ENCODE measurements at regions not wholly inside any gene's neighbourhood (a gene's known extent, or its start where the extent isn't known, plus 50 kb on each side); places are given as distances from the start of the nearest gene placed in this dataset.
"Not testable (repeated sequence)": the region's sequence is repeated elsewhere in the genome, so short reads cannot be mapped to it uniquely, and the experiment has no call there.

DNA sequence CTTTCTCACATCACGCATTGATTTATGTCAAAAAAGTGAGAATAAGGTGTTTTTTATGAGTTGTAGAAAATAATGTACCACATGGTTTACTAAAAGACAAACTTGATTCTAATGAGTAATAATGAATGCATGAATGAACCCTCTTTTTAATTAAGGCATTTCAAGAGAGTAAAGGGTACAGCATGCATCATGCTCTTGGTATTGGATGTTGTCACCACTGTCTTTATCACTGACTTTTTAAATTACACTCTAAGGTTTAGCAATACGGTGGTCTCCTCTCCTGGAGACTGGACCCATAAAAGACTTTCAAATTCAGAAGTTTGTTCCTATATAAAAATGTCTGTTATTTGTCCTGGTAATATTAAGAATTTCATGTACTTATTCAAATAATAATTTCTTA, 277.5 kb upstream of the TGFBR2 start:
- DNase-seq (ENCODE audit: low spot score) = not testable (repeated sequence)

DNA sequence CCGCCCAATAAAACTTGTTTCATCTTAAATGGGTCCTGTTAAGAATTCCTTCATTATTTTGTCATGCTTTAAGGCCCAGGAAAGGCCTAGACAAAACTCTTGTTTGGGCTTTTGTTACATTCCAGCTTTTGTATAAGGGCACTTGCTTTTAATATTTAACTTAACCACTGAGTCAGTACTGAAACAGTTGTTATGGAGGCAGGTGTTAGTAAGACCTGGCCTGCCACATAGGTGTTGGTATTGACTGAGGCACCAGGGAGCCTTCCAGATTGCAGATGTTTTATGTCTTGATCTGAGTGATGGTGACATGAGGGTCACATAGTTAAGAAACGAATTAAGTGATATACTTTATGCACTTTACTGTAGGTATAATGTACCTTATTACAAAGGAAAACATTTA, 274.9 kb upstream of the TGFBR2 start:
- DNase-seq (ENCODE audit: low spot score) = no peak

DNA sequence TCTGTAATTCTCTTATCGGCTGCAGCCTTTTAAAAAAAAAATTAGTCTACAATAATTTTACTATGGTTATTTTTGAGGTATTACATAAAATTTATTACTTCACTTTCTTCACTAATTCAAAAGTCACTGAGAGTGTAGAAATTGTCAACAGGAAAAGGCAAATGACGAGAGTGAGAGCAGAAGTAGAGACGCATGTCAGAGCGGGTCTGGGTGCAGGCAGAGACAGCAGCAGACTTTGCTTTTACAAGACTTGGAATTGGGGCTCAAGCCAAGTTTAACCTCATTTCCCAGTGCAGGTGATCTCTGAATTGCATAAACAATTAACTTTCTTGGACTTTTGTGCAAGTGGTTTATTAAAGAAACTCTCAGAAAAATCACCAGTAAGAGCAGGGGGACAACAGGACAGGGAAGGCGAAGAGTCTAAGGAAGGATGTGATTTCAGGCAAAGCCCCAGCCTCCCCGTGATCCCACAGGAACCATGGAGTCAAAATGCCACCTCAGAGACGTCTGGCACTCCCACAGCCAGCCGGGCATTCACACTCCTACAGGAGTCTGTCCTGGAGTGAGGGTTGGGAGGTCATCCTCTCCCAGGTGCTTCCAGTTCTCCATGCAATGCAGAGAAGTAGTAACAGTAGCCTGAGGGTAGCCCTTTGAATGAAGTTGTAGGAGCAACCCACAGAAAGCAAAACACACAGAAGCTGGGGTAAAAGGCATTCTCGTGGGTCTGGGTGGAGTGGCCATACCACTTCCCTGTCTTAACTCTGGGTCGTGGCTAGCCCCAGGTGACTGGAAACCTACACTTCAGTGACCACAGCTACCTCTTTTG, 274.0 kb upstream of the TGFBR2 start:
- no peak for DNase-seq (ENCODE audit: low spot score)

GRCh38 chr3:30333143-30333542, 273.3 kb upstream of the TGFBR2 start:
- no peak for DNase-seq (ENCODE audit: low spot score)

- no peak for DNase-seq (ENCODE audit: low spot score)
Measured at GRCh38 chr3:30333903-30334302, 272.5 kb upstream of the TGFBR2 start.

GRCh38 chr3:30340500-30340899, 265.9 kb upstream of the TGFBR2 start:
- no peak for DNase-seq (ENCODE audit: low spot score)

DNA sequence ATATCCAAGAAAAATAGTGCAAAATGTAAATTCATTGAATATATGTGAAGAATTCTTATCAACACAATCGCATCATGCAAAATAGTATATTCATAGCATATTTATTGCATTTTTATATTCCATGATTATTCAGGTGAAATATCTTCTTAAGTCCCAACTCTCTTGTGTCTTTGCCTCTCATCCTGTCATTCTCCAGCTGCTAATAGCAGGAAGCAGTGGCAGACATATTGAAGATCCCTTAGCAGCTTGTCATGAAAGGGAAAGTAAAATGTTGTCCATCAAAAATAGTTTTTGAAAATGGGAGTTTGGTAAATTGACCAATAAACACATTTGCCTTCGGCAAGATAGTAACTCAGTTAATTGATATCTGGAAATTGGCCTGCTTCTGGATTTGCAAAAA, 265.3 kb upstream of the TGFBR2 start:
- no peak for DNase-seq (ENCODE audit: low spot score)

DNA sequence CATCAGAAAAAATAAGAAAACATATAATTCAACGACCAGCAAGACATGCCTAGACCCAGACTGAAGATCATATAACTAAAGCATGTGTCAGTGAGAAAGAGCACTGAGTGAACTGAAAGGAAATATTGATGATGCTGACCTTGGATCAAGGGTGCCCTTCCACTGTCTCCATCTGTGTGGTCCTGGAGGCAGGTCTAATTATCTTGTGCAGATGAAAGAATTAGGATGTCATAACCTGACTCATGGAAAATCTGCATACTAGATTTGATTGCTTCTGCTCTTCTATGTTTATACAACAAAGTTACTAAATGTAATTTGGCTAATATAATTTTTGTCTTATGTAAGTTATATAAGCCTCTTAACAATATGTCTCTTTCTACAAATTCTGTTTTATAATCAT, 264.6 kb upstream of the TGFBR2 start:
- DNase-seq (ENCODE audit: low spot score) = no peak

DNA sequence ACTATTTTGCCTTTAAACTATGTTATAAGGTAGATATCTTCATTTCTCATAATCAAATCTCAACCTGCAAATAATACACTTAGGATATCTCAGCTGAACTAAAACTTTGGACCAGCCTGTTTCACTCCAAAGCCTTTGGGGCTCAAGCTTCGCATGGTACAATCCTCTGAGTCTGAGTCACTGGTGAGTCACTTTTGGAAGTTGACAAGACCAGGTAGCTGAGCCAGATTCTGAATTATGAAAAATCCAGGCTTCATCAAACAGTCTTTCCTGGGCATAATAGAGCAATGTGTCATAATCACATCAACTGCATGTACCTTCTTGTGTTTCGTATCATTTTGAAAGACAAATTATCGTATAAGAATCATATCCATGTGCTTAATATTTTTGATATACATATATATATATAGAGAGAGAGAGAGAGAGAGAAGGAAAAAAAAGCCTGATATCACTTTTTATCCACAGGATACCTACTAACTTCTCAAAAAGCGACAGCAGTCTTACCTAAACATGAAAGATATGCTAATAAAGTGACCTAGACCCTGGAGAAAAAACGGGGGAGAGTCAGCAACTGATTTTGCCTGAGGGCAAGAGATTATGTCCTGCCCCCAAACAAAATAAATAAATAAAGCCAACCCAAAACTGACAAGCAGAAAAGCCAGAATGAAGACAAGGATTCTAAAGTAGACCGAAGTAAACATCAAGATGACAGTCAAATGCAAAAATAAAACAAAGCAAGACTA, 263.9 kb upstream of the TGFBR2 start:
- peak; percentile 90 for DNase-seq (ENCODE audit: low spot score)

DNA sequence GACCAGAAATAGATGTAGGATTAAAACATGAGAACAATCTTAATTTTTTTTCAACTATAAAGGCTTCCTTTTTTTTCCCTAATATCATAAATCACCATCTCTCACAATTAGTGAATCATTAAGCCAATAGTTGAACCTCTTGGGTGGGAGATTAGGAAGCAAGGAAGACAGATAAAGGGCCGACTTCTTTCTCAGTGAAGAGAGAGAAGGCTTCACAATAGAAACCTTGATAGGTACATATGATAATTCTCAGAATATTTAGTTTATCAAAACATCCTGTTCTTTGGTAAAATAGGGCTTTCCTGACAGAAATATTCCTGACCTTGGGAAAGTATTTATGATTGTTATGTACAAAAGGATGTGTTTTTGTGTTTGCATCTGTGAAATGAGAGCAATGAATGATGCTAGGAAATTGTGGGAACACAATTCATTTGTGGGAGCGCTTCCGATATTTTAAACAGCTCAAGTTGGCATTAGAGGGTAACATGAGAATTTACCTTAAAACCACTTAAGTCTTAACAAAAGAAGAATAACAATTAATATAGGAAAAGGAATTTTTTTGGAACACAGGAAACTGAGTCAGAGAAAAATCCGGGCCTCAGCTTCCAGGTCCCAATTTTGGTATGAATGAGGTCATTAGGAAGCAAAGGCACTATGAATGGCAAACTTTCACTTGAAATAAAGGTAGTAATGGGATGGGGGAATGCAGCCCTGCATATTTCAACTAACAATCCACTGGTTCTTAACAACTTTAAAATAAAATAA, 263.2 kb upstream of the TGFBR2 start:
- DNase-seq (ENCODE audit: low spot score) = no peak

- no peak for DNase-seq (ENCODE audit: low spot score)
Measured at GRCh38 chr3:30343861-30344260, 262.5 kb upstream of the TGFBR2 start.

DNA sequence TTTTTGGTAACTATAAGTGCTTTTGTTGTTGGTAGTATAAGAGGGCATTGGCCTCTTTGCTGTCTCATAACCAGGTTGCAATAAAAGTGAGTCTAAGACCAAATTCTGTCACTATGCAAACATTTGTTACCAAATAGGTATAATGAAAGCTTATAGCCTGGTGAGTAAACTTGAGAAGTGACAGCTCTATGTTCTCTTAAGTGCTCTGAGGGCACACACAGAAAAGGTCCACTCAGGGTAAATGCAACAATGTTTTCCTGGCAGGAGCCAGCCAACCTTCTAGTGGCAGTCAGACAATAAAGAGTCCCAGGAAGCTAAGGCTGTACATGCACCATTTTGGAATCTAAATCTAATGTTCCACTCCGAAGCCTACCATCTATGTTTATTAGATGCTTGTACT, 262.1 kb upstream of the TGFBR2 start:
- no peak for DNase-seq (ENCODE audit: low spot score)

GRCh38 chr3:30346933-30347320, 259.5 kb upstream of the TGFBR2 start:
- no peak for DNase-seq (ENCODE audit: low spot score)

DNA sequence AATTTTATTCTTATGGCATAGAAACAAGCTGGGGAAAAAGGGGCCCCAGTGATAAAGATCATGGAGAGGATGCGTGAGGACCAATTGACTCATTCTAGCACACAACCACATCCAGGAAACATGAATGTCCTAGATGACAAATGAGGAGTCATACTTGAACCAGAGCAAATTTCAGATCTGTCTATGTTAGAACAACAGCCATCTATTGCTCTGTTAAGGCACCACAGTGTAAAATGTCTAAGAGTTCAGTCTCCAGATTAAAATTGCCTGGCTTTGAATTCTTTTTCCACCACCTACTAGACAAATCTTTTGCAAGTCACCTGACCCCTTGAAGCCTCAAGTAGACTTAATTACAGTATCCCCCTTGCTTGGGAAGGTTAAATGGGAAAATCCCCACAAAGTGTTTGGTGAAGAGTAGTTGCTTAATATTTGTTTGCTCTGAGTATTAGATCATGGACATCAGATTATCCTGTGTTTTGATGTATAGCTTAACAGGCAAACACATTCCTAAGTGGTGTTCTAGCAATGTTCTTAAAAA, 258.7 kb upstream of the TGFBR2 start:
- no peak for DNase-seq (ENCODE audit: low spot score)

- DNase-seq (ENCODE audit: low spot score) = no peak
Measured at GRCh38 chr3:30349507-30349906, 256.9 kb upstream of the TGFBR2 start.

GRCh38 chr3:30350011-30350410, 256.4 kb upstream of the TGFBR2 start:
- peak; percentile 68 for DNase-seq (ENCODE audit: low spot score)

GRCh38 chr3:30350901-30351300, 255.5 kb upstream of the TGFBR2 start:
- no peak for DNase-seq (ENCODE audit: low spot score)

DNA sequence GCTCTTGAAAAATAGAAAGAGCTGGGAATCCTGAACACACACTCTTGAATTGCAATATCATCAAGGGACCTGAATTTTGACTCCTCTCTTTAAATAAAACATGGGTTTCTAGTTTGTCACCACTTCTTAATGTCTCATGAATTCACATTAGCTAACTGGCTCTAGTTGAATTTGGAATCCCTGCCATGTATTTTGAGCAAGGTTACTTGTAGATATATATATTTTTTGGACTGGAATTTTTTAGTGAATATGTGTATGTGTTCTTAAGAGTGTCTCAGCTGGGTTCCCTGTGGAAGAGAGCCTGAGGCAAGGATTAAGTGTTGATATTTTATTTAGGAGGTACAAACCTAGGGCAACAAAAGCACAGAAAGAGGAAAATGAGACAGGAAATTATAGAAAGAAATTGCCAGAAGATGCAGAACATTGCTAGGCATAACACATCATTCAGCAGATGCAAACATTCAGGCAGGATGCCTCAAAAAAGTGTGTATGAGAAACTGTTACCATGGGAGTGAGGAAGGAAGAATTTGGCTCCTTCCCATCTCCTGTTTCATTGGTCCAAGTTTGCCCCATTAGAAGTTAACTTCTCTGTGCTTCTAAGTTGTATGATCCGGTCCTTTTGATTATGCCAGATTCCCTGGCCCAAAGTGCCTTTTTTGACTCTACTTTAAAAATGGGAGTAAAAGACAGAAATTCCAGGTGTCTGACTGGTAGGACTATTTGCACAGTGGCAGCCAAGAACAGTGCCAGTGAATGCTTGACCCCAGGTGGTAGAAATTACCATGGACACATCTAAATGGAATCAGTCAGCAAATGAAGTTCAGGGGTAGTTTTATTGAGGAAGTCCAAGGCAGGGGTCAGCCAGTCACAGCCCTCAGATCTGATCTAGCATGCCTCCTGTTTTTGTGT, 253.7 kb upstream of the TGFBR2 start:
- DNase-seq (ENCODE audit: low spot score) = no peak

DNA sequence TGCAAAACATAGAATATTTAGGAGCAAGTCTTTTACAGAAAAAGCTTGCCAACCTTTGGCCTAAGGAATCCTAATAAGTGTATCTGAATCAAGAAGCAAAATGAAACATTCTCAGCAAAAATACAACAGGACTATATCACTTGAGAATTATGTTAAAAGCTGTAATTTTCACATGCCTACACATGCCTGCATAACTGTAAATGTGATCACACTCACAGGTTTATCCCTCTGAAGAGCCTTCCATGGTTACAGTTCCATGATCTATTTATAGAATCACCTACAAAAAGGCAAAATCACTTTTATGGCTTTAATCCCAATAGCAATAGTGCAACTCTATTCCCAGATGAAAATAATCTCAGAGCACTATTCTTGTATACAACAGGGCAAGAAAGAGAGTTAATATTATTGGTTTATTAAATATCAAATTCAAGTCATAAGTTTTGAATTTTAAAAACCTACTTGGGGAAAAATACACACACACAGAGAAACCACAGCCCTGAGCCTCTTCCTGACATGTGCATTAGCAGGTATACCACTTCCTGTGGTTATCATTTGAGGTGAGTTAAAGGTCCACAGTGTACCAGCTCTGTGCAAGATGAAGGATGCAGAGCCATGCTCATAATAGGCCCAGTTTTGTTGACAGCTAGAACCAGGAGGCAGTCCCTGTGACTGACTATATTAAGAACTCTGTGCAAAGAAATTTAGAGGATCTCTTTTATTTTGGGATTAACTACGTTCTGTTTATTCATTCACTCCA, 252.5 kb upstream of the TGFBR2 start:
- DNase-seq (ENCODE audit: low spot score) = peak; percentile 38

DNA sequence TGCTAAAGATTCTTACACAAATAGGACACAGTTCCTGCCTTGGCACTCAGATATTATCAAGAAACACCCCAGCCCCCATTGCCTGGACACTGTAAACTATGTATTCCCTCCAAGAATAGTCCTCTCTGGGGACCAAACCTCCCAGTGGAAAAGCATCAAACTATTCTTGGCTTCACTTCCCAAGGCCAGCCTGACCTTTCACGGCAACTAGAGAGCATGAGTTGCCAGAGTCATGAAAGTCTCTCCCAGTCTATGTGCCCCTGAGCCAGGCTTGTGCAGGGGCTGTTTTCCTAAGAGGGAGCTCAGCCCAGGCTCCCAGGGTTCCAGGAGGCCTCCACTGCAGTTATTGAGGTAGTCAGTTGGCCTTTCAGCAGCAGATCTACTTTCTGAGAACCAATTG, 251.9 kb upstream of the TGFBR2 start:
- DNase-seq (ENCODE audit: low spot score) = peak; percentile 34
